NCI-H526 treated with DMSO at 0.1 percent for 48 hours (cell line): ENCODE measurements at regions not wholly inside any gene's neighbourhood (a gene's known extent, or its start where the extent isn't known, plus 50 kb on each side); places are given as distances from the start of the nearest gene placed in this dataset.

ENCODE experiments used
- DNase-seq: peaks from one replicate; lab custom pipeline; 2025; lab: John Stamatoyannopoulos, UW

DNA sequence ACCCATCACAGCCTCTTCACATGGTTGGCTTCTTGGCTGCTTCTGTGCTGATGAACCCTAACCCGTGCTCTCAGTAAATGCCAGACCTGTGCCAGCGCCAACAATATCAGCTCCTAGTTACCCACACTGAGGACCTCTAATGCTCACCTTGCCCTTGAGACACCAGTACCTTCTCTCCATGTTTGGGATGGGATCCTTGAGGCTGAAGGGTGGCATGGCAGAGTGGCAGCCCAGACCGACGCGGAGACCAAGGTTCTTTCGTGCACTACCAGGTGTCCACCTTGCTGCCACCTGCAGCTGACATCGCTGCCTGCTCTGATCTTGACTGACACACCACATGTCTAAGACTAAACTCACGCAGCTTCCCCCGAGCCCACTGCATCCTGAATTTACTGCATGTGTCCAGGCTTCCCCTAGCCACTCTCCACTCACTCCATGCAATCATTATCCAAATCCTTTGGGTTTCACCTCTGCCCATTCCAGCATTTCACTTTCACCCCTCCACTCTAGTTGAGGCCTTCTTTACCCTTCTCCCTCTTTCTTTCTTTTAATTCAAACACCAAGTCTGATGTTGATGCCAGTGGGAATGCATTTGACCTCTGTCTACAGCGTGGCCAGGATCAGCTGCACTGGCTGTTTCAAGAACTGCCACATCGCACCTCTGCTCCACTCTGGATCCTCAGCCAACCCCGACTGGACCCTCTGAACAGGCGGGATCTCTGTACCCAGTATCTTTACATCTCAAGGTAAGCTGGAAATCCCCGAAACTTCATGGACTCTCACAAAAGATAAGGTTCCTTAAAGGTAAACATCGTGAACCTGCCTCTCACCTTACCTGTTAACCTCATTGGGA, 294.9 kb downstream of the GLRX3 start:
- no peak for DNase-seq

DNA sequence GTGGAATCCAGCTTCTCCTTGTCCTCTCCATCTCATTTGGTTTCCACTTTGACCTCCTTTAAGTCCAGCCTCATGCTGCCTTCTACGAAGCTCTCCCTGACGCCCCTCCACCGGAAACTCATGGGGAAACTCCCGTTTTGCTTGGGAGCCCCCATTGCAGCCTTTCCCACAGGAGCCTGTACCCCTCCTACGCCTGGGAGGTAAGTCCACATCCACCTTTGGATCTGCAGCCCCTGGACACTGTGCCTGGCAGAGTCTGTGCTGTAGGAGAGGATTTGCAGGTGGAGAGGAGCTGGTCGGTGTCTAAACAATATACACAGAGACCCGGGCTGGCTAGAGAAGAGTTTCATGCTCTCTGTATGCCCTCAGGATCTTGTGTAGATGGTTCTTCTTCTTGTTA, 296.1 kb downstream of the GLRX3 start:
- DNase-seq: no peak

DNA sequence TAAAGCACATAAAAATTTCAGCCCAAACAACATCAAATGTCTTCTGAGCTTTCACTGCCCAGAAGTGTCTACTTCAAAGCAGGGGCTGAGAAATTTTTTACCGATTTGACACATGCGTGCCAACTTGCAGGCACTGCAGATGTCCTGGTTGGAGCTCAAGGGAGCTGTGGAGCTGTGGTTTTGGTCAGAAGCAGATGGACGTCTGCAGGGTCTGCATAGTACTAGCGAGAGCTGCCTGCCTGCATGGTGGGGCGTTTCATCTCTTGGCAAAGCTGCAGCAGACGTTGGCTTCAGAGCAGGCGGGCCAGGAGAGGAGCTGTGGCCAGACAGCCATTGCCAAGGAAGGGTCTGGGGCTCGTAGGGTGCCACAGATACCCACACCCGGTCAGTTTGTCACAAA, 296.7 kb downstream of the GLRX3 start:
- DNase-seq: no peak

DNA sequence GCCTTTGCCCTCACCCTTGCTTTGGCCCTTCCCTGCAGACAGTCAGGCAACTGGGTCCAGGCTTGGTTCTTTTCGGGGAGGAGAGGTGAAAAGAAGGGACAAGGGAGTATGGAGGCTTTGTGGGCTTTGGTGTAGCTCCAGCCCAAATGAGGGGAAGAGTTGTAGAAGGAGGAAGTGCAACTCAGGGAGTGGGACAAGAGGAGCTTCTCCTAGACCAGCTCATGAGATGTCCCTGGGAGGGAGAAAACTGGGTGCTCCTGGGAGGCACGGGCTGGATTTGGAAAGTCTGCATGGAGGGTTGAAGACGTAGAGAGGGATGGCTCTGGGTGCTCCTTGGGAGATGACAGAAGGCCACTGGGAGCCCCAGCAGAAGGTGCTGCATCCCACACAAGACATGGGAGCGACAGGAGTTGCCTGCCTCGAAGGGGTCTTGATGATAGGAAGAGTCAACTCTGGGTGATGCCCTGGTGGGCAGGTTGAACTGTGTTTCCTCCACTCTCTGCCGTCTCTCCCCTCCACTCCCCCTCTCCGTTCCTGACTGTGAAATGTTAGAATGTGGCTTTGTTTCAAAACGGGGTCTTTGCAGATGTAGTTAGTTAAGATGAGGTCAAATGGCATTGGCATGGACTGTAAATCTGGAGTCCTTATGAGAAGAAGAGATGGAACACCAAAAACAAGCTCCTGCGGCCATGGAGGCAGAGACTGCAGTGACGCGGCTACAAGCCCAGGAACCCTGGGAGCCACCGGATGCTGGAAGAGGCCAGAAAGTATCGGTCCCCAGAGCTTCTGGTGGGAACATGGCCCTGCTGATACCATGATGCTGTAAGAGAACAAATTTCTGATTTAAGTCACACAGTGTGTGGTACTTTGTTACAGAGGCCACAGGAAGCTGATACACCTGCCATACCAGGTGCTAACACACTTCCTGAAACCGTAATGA, 298.5 kb downstream of the GLRX3 start:
- DNase-seq: no peak

DNA sequence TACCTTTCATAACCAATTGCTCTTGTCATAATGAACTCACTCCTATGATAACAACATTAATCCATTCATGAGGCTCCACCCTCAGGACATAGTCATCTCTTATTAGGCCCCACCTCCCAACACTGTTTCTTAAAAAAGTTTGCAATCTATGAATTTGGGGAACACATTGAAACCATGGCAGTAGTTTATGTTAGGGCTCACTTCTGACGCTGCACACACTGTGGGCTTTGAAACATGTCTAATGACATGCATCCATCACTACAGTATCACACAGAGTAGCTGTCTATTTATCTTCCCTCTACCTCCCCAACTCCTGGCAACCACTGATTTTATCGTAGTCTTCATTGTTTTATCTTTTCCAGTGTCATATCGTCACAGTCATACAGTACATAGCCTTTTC, 299.8 kb downstream of the GLRX3 start:
- DNase-seq: no peak

DNA sequence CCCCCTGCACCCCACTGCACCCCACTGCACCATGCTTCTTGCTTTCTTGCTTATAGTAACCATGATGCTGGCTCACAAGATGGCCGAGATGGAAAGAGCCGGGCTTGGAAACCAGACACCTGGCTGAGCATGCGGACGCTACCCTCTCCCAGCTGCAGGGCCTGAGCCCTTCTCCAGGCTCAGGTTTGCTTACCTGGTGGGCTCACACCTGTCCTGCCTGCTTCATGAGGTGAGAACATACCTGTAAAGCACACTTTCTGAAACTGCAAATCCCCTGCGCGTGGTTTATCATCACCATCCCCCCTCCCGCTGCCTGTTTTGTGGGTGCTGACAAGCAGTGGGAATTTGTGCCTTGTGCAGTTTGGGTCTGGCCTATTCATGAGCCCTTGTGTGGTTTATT, 302.7 kb downstream of the GLRX3 start:
- DNase-seq: no peak

DNA sequence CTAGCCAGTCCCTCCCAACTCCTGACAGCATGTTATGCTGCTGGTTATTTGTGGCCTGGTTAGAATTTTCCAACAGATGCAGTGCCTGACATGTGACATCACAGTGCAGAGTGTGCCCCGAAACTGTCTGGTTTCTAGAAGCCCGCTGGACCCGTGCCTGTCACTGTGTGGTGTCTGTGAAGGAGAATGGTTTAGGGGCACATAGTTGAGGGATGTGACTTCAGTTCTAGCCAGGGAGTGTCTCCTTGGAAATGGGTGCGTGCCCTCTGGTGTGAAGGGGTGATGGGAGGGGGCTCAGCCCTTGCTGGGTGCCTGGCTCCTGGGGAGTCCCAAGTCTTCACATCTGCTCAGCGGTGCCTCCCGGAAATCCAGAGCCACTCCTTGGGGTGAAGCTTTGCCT, 303.6 kb downstream of the GLRX3 start:
- DNase-seq: no peak

DNA sequence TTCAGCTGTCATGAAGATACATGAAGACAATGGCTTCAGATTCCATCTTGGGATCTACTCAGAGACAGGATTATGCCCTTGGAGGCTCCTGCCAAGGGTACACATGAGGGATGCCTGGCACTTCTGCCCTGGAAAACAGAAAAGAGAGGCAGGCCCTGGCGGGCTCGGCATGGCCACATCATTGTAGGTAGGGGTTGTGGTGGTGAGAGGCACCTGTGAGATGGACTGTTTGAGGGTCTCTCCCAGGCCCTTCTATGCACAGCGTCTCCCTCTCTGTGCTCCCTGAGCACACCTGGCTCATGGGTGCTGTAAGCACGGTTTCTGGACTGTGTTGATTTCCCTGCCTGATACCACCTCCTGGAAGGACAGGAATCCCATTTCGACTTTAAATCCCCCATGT, 304.3 kb downstream of the GLRX3 start:
- DNase-seq: no peak

DNA sequence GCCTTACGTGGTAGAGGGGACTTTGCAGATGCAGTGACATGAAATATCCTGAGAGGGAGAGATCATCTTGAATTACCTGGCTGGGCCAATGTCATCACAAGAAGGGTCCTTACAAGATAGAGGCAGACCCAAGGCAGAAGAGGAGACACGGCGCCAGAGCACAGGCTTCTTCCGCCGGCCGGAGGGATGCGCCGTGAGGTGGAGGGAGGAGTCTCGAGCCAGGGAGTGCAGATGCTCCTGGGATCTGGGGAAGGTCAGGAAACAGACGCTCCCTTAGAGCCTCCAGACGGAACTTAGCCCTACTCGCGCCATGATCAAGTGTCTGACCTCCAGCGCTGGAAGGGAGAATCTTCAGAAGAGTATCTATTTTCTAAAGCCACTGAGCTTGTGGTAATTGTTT, 304.8 kb downstream of the GLRX3 start:
- DNase-seq: no peak

DNA sequence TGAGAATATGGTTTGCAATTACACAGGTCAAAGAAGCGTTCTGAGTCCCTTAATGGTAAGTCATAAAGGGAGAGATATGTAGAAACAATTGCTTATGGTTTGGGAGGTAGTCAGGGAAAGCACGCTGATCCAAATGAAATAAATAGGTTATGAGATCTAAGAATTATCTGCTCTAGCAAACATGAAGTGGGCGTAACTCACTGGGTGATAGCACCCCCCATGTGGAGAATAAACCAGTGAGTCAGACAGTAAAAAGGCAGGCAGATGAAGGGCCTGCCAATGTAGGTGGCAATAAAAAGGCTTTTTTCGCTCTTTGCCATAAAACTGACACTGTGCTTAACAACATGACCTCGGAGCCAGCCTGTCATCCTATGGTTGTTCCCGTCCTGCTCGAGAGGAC, 306.9 kb downstream of the GLRX3 start:
- no peak for DNase-seq

DNA sequence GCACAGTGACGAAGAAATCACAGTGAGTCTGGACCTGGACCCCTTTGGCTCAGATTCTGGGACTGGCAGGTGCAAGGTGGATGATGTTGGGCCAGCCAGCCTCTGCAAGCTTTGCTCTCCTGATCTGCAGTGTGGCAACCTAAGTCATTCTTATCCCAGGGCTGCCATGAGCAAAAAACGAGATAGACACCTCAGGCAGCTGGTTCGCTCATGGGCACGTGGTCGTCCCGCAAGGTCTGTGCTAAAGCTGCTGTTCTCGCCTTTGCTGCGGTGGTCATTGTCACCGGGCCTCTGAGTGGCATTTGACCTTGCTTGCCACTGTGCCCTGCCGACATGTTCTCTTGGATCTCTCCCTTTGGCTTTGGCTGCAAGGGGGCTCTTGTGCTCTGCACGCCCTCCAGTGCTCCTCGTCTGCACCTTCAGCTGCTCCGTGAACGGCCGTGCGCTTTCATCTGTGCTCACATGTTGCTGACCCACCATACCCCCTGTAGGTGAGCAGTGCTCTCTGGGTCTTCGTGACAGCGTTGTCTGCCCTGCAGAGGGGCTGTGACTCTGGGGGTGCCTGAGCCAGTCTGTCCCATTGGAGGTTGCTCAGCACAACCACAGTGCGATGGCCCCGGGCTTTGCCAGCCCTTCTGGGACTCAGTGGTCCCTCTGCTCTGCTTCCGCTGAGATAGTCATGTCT, 317.0 kb downstream of the GLRX3 start:
- DNase-seq: no peak

DNA sequence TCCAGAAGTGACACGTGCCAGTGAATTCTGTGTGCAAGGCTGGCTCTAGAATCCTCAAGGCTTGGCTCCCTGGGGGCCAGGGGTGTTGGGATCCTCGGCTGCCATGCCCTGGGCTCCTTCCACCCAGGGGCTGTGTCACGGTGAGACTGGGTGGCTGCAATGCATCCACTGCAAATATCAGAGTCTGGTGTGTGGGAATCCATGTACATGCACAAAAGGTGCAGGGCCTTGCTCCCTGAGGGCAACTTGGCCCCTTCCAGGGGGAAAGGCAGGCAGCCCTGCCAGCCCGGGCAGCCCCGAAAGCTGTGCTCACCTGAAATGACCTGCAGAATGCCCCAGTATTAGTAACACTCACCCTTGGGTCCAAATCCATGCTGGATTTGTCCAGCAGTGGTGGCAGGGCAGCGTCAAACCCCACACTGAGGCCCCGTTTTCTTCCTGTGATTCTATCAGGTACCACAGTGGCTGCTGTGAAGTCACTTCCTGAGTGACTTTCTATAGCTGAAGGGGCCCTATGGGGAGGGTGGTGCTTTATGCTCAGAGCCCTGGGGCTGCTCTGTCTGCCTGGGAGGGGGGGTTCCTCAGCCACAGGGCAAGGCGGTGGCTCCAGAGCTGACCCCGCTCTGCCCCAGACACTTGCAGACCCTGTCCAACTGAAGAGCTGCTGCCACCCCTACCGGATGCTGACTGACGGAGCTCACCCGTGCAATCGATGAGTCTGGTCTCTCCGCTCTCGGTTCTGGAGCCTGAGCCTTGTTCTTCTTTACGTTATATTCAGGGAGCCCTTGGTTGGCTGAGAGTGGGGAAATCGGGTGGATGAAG, 317.7 kb downstream of the GLRX3 start:
- no peak for DNase-seq

DNA sequence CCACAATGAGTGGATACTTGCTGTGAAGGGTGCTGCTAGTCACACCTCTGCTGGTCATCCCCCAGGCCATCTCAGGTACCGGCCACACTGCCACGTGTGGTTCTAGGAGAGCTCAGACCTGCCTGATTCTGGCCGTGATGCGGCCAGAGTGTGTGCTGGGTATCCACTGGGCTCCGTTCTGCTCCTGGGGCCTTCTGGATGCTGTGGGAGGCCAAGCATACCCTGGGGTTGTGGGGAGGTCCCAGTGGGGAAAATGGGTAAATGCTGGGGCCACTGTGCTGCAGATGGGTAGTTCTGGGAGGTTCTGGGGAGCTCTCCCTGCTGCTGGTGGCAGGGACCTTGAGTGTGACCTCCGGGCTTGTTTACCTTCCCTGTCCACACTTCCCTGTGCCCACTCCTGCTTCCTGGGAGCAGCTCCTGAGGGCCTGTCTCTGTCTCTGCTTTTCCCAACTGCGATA, 318.4 kb downstream of the GLRX3 start:
- DNase-seq: no peak

DNA sequence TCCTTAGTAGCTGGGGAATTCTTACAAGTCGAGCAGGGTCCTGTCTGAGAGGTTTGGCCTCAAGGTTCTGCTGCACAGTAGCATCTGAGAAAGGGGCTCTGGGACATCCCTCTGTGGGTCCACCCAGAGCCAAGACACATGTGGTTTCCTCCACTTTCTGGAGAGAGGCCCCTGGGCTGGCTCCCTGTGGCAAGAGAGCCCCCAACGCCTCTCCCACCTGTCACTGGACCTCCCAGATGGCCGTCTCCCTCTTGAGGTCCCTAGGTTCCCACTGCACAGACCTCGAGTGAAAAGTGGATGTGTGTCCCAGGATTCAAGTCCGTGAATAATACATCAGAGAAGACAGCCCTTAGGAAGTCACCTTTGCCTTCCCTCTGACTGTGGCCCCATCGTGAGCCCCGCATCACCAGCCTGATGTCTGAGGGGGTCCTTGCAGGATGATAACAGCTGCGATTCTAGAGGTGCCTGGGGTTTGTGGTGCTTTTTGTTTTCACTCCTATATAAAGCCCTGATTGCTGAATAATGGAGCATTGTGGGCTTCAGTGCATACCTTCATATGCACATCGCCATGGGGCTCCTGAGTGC, 319.0 kb downstream of the GLRX3 start:
- DNase-seq: no peak

DNA sequence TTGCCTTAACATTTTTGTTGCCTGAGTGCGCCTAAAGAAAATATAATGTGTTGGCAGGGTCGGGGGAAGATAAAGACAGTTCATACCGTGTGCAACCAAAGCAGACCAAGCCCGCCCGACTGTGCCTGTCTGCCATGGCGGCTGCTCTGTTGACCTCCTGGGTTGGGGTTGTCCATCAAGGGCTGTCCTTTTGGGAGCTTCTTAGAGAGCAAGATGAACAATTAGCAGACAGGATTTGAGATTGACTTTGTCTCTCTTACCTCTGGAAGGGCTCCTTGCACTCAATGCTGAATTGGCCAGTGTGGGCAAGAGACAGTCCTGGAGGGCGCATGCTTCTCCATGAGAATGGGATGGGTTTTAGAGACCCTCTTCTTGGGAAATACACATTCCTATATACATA, 319.6 kb downstream of the GLRX3 start:
- no peak for DNase-seq

DNA sequence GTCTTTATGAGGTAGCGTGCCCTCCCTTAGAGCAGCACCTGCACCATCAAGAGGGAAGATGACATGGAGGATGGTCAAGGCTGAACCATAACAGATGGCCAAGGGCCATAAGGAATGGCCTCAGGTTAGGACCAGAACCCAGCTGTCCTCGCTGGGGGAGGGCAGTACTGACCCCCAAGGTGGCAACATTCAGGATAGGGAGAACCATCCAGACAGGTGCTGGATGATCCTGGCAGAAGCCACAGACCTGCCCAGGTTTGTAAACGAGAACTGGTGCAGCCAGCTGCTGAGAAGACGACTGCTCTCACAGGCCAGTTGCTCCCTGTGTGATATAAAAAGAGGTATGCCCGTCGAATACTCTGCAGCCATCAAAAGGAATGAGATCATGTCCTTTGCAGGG, 320.4 kb downstream of the GLRX3 start:
- no peak for DNase-seq

DNA sequence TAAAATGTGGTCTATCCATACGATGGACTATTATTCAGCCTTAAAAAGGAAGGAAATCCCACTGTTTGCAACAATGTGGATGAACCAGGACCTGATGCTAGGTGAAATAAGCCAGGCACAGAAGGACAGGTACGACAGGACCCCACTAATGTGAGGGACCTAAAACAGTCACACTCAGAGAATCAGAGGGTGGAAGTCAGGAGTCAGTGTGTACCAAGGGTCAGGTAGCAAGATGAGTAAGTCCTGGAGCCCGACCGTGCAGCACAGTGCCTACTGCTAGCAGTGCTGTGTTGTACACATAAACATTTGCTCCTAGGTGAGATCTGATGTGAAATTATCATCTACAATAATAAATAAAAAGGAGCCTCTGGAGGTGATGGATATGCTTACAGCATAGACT, 322.3 kb downstream of the GLRX3 start:
- no peak for DNase-seq

DNA sequence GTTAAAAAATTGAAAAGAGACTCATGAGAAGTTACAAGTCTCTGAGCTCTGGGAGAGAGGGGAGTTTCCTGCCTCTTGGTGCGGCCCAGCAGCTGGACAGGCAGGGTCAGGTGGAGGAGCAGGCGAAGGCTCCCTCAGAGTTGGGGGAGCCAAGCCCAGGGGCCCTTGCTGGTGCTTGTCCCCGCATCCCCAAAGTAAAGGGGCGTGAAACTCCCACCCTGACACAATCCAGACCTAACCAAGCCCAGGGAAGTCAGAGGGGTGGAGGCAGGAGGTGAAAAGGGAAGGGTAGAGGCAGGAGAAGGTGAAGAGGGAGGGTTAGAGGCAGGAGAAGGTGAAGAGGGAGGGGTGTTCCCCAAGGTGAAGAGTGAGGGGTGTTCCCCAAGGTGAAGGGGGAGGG, 322.8 kb downstream of the GLRX3 start:
- DNase-seq: no peak

DNA sequence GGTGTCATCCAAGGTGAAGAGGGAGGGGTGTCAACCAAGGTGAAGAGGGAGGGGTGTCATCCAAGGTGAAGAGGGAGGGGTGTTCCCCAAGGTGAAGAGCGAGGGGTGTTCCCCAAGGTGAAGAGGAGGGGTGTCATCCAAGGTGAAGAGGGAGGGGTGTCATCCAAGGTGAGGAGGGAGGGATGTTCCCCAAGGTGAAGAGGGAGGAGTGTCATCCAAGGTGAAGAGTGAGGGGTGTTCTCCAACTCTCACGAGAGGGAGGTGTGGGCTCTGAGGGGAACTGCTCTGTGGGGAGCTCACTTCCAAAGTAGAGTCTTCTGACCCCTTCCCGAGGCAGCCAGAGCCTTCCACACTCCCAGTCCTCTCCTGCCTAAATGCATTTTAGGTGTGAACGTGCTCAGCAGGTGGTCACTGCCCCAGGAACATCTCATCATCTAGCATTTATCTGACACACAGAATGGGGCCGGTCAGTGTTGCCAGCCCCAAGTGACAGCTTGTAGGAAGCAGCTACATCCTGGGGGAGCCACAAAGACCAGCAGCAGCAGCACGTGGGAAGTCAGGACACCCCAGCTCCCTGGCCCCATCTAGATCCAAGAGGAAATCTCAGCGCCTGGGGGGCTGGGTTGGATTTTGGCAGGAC, 323.8 kb downstream of the GLRX3 start:
- no peak for DNase-seq

DNA sequence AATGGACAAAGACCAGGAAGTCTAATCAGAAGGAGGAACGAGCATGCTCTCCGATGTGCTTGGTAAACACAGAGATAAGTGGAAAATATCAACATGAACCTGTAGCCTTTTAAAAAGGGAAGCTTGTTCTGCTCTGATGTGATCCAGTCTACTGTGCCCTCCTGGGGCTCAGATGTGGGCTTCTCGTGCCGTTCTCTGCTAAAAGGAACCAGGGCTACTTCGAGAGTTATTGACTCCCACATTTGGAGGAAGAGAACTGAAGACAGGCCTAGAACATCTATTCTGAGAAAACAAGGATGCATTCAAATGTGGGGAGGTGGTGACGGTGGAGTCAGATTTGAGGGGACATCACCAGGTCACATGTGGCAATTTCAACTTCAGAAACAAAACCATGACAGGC, 325.4 kb downstream of the GLRX3 start:
- DNase-seq: no peak
